Body of pancreas (tissue), 4 donors: ENCODE measurements at regions not wholly inside any gene's neighbourhood (a gene's known extent, or its start where the extent isn't known, plus 50 kb on each side); places are given as distances from the start of the nearest gene placed in this dataset.

ENCODE experiments used
- ATAC-seq: fragments of 150-250 bp; one replicate; pipeline ENCODE4 v1.9.1; 2016
- DNase-seq, 4 donors: peaks; one replicate each; pipeline ENCODE4 v3.0.0-alpha.2; 2019
- H3K27ac ChIP-seq, 4 donors: fragments of 200-600 bp; sonication (generic); 1 replicate in 3 of 4; 2 replicates in 1 of 4; pipeline versions ENCODE4 v1.5.1 to v1.6.1; 2016 to 2019; ENCODE audit warnings: mild to moderate bottlenecking in 1 of 4, mixed read lengths in 1 of 4, moderate library complexity in 1 of 4
- H3K27me3 ChIP-seq, 2 donors: fragments of 200-600 bp; sonication (generic); one replicate each; pipeline ENCODE4 v1.6.0; 2016; ENCODE audit warnings: mild to moderate bottlenecking in 1 of 2
- H3K36me3 ChIP-seq, 2 donors: fragments of 200-600 bp; sonication (generic); replicated peaks in 1 of 2; 2 replicates each; pipeline ENCODE4 v1.5.1; 2016; ENCODE audit warnings: low read depth in 2 of 2; ENCODE audit not compliant: insufficient read depth in 1 of 2
- H3K4me1 ChIP-seq: fragments of 200-600 bp; sonication (generic); one replicate; pipeline ENCODE4 v1.6.0; 2016
- H3K4me3 ChIP-seq, 2 donors: fragments of 200-600 bp; sonication (generic); 1 replicate in 1 of 2; 2 replicates in 1 of 2; pipeline ENCODE4 v1.5.1; 2016 to 2019
- H3K9me3 ChIP-seq, 3 donors: fragments of 200-600 bp; sonication (generic); 1 replicate in 2 of 3; 2 replicates in 1 of 3; pipeline ENCODE4 v1.5.1; 2016
- CTCF ChIP-seq, 7 experiments: fragments of 450-650 bp in 4 of 7; fragments of 200-600 bp in 3 of 7; sonication (generic) in 3 of 7; IDR thresholded peaks; one replicate each; pipeline ENCODE4 v1.5.1; 2016 to 2019; ENCODE audit warnings: antibody characterized with exemption in 7 of 7
- POLR2A ChIP-seq, 3 donors: fragments of 450-650 bp; IDR thresholded peaks; one replicate each; pipeline ENCODE4 v1.6.1; 2016; ENCODE audit warnings: antibody characterized with exemption in 3 of 3, mild to moderate bottlenecking in 2 of 3
- WGBS, 2 donors: methylation state at CpG; one replicate each; pipeline ENCODE4 v1.1.5; 2017; 5-methylcytosine and 5-hydroxymethylcytosine counted together
- intact Hi-C: fragments of 100-400 bp; cut with DNase I; formaldehyde crosslinking; loops from one replicate; pipeline ENCODE4 v1.15.1; 2023

- no peaks in the 10 kb centered on the region for H3K36me3 ChIP-seq
- no peak overlapping the region for H3K27ac ChIP-seq
- no peaks in the 10 kb centered on the region for H3K4me1 ChIP-seq
- H3K4me3 ChIP-seq, result no peak overlapping the region
- DNase-seq (no peak), ATAC-seq (no peak)
- intact Hi-C loops, result no loop called here
- WGBS, 2 donors, result 36 to 63% methylated on average over 1 of the region's 1 CpG
- H3K9me3 ChIP-seq, result no peaks in the 10 kb centered on the region
- TF ChIP-seq POLR2A (IDR thresholded peaks at IDR 0.05) (no peak), CTCF (IDR thresholded peaks at IDR 0.05) (no peak)
- H3K27me3 ChIP-seq, result no peaks in the 10 kb centered on the region
These were observed 216.3 kb downstream of the SLITRK6 start for GRCh38 chr13:85582890-85583289.

GRCh38 chr13:85575110-85575509, 224.1 kb downstream of the SLITRK6 start:
- Histone ChIP-seq H3K27ac (no peak overlapping the region), H3K4me3 (no peak overlapping the region), H3K4me1 (no peaks in the 10 kb centered on the region), H3K9me3 (no peaks in the 10 kb centered on the region), H3K36me3 (no peaks in the 10 kb centered on the region), H3K27me3 (no peaks in the 10 kb centered on the region)
- DNase-seq, result no peak
- ATAC-seq, result no peak
- TF ChIP-seq CTCF (IDR thresholded peaks at IDR 0.05), result no peak
- TF ChIP-seq POLR2A (IDR thresholded peaks at IDR 0.05), result no peak
- intact Hi-C loops, result no loop called here

GRCh38 chr13:85567909-85568308, 231.3 kb downstream of the SLITRK6 start:
- DNase-seq (no peak), ATAC-seq (no peak)
- no peaks in the 10 kb centered on the region for H3K4me1 ChIP-seq
- intact Hi-C loops, result no loop called here
- 48 to 59% methylated on average over 2 of the region's 2 CpGs for WGBS, 2 donors
- TF ChIP-seq CTCF (IDR thresholded peaks at IDR 0.05) (no peak), POLR2A (IDR thresholded peaks at IDR 0.05) (no peak)
- no peak overlapping the region for H3K4me3 ChIP-seq
- H3K27ac ChIP-seq, result no peak overlapping the region
- no peaks in the 10 kb centered on the region for H3K9me3 ChIP-seq
- H3K36me3 ChIP-seq, result no peaks in the 10 kb centered on the region
- no peaks in the 10 kb centered on the region for H3K27me3 ChIP-seq

- DNase-seq (no peak), ATAC-seq (no peak)
- H3K27ac ChIP-seq, result no peak overlapping the region
- H3K4me1 ChIP-seq, result no peaks in the 10 kb centered on the region
- no peak overlapping the region for H3K4me3 ChIP-seq
- 53 to 63% methylated on average over 6 of the region's 6 CpGs for WGBS, 2 donors
- TF ChIP-seq CTCF (IDR thresholded peaks at IDR 0.05), result no peak
- no peak for TF ChIP-seq POLR2A (IDR thresholded peaks at IDR 0.05)
- H3K36me3 ChIP-seq, result no peaks in the 10 kb centered on the region
- intact Hi-C loops, result no loop called here
- no peaks in the 10 kb centered on the region for H3K27me3 ChIP-seq
- H3K9me3 ChIP-seq, result no peaks in the 10 kb centered on the region
These were observed 233.6 kb downstream of the SLITRK6 start for GRCh38 chr13:85565652-85566051.

- H3K9me3 ChIP-seq, result no peaks in the 10 kb centered on the region
- WGBS, 2 donors, result 17 to 57% methylated on average over 1 of the region's 1 CpG
These were observed 234.6 kb downstream of the SLITRK6 start for GRCh38 chr13:85564598-85564997.

More at GRCh38 chr13:85564598-85564997, 234.6 kb downstream of the SLITRK6 start:
- ATAC-seq (no peak), DNase-seq (no peak)
- TF ChIP-seq CTCF (IDR thresholded peaks at IDR 0.05), result no peak
- no peak for TF ChIP-seq POLR2A (IDR thresholded peaks at IDR 0.05)
- Histone ChIP-seq H3K4me1 (no peaks in the 10 kb centered on the region), H3K27ac (no peak overlapping the region), H3K4me3 (no peak overlapping the region), H3K27me3 (no peaks in the 10 kb centered on the region), H3K36me3 (no peaks in the 10 kb centered on the region)
- intact Hi-C loops, result no loop called here
